NT2/D1 (cell line): ENCODE measurements at regions not wholly inside any gene's neighbourhood (a gene's known extent, or its start where the extent isn't known, plus 50 kb on each side); places are given as distances from the start of the nearest gene placed in this dataset.

Experiments
- DNase-seq: peaks from one replicate; pipeline ENCODE4 v3.0.0-alpha.2; 2011; ENCODE audit warnings: low read depth, low spot score
- H3K27me3 ChIP-seq: 2 replicates; pipeline ENCODE4 v1.6.0; 2011; ENCODE audit warnings: mild to moderate bottlenecking; ENCODE audit not compliant: insufficient read length, insufficient read depth
- H3K36me3 ChIP-seq: 2 replicates; pipeline ENCODE4 v1.6.1; 2011; ENCODE audit warnings: mild to moderate bottlenecking, low read length, mixed read lengths; ENCODE audit not compliant: insufficient read depth, insufficient read length
- H3K4me1 ChIP-seq: 2 replicates; pipeline ENCODE4 v1.5.1; 2011; ENCODE audit not compliant: insufficient read depth, insufficient read length
- H3K4me3 ChIP-seq: 2 replicates; pipeline ENCODE4 v1.5.1; 2011; ENCODE audit warnings: low read depth; ENCODE audit not compliant: insufficient read length
- H3K9ac ChIP-seq: 2 replicates; pipeline ENCODE4 v1.6.0; 2011; ENCODE audit warnings: low read depth; ENCODE audit not compliant: insufficient read length
- H3K9me3 ChIP-seq: 2 replicates; pipeline ENCODE4 v1.5.1; 2011; ENCODE audit warnings: mild to moderate bottlenecking, low read length; ENCODE audit not compliant: insufficient read depth
- SUZ12 ChIP-seq: IDR thresholded peaks from 2 replicates; pipeline ENCODE4 v1.6.1; 2011; ENCODE audit not compliant: insufficient read length, insufficient read depth; ENCODE audit errors: extremely low read depth
- YY1 ChIP-seq: IDR thresholded peaks from 2 replicates; pipeline ENCODE4 v1.6.1; 2011; ENCODE audit not compliant: insufficient read length, insufficient read depth
- ZNF274 ChIP-seq: IDR thresholded peaks from 2 replicates; pipeline ENCODE4 v1.6.1; 2011; ENCODE audit warnings: mild to moderate bottlenecking, low read depth, low read length

- Histone ChIP-seq H3K36me3 (no peaks in the 10 kb centered on the region), H3K9me3 (no peaks in the 10 kb centered on the region), H3K4me1 (peaks cover 4% of the 10 kb centered on the region), H3K27me3 (peaks cover 21% of the 10 kb centered on the region), H3K9ac (no peak overlapping the region), H3K4me3 (no peak overlapping the region)
- no peak for TF ChIP-seq SUZ12
- no peak for TF ChIP-seq ZNF274
- TF ChIP-seq YY1 = no peak
- DNase-seq = no peak
Measured at GRCh38 chr13:111897178-111897845, 169.6 kb upstream of the SOX1 start.

DNA sequence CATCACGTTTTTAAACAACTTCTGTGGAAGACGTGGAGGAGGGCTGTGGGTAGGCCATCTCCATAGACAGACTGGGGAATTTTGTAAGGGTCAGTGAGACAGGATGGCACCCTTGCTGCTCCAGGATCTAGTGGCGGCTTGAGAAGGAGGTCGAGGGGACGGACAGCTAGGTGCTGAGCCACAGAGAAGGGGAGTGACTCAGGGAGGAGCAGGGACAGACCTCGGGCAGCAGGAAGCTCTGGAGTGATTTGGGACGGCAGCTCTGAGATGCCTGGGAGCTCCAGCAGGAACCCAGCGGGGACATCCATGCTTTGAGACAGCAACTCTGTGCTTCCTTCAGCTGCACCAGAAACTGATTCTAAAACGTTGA, 169.1 kb upstream of the SOX1 start:
- Histone ChIP-seq H3K4me3 (no peak overlapping the region), H3K4me1 (peaks cover 4% of the 10 kb centered on the region), H3K36me3 (no peaks in the 10 kb centered on the region), H3K27me3 (peaks cover 16% of the 10 kb centered on the region), H3K9ac (no peak overlapping the region), H3K9me3 (no peaks in the 10 kb centered on the region)
- no peak for DNase-seq
- no peak for TF ChIP-seq SUZ12
- TF ChIP-seq ZNF274 = no peak
- TF ChIP-seq YY1 = no peak

DNA sequence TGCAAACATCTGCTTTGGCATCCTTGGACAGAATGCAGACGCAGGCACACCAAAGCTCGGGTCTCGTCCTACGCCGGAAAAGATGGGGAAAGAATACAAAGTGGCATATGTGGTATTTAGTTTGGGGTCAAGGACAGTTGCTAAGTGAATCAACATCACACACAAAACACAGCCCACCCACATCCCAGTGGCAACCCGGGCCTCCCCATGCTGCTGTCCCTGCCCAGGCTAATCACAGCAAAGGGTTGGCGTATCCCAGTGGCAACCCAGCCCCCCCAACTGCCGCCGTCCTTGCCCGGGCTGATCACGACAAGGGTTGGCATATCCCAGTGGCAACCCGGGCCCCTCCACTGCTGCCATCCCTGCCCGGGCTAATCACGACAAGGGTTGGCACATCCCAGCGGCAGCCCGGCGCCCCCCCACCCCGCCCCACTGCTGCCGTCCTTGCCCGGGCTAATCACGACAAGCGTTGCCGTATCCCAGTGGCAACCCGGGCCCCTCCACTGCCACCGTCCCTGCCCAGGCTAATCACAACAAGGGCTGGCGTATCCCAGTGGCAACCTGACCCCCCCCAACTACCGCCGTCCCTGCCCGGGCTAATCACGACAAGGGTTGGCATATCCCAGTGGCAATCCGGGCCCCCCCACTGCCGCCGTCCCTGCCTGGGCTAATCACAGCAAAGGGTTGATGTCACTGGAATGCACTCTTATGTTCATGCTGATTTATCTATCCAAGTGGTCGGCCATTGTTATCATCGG, 167.8 kb upstream of the SOX1 start:
- peaks cover 4% of the 10 kb centered on the region for H3K4me1 ChIP-seq
- no peak overlapping the region for H3K4me3 ChIP-seq
- no peaks in the 10 kb centered on the region for H3K9me3 ChIP-seq
- H3K27me3 ChIP-seq = peaks cover 16% of the 10 kb centered on the region
- no peak overlapping the region for H3K9ac ChIP-seq
- TF ChIP-seq YY1 = no peak
- TF ChIP-seq SUZ12 = no peak
- no peak for TF ChIP-seq ZNF274
- no peak for DNase-seq
- no peaks in the 10 kb centered on the region for H3K36me3 ChIP-seq

DNA sequence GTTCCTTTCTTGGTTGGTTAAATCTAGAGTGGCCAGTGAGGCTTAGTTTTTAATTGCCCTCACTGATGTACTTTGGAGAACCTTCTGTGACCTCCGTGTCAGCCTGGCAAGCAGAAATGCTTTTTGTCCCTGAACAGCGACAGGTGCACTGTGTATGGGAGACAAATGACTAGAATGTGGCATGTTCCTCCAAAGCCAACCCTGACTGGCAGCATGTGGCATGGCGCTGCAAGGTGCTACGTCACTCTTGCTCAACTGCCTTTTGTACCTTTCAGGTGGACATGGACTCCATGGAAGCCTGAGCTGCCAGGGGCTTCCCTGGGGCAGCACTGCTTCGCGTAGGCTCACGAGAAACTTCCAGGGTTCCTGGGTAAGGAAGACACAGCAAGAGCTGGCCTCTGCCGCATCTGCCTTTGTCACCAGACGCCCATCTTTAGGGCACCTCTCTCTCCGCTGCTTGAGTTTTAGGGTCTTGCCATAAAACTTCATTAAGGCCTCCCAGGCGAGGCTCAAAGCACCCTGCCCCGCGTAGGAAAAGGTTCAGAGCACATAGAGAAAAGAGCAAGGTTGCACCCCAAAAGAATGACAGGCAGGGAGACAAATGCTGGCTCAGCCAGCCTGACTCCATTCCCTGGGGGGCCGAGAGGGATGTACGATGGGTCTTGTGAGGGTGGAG, 167.1 kb upstream of the SOX1 start:
- peaks cover 11% of the 10 kb centered on the region for H3K27me3 ChIP-seq
- peaks cover 4% of the 10 kb centered on the region for H3K4me1 ChIP-seq
- H3K4me3 ChIP-seq = no peak overlapping the region
- no peaks in the 10 kb centered on the region for H3K9me3 ChIP-seq
- no peak overlapping the region for H3K9ac ChIP-seq
- no peak for TF ChIP-seq YY1
- no peak for TF ChIP-seq SUZ12
- H3K36me3 ChIP-seq = no peaks in the 10 kb centered on the region
- no peak for DNase-seq

- no peak for DNase-seq
- H3K9me3 ChIP-seq = no peaks in the 10 kb centered on the region
- H3K36me3 ChIP-seq = no peaks in the 10 kb centered on the region
- peaks cover 5% of the 10 kb centered on the region for H3K27me3 ChIP-seq
- no peak for TF ChIP-seq SUZ12
- no peak for TF ChIP-seq YY1
- TF ChIP-seq ZNF274 = no peak
- peaks cover 4% of the 10 kb centered on the region for H3K4me1 ChIP-seq
- H3K9ac ChIP-seq = no peak overlapping the region
- no peak overlapping the region for H3K4me3 ChIP-seq
Measured at GRCh38 chr13:111900390-111901131, 166.4 kb upstream of the SOX1 start.

DNA sequence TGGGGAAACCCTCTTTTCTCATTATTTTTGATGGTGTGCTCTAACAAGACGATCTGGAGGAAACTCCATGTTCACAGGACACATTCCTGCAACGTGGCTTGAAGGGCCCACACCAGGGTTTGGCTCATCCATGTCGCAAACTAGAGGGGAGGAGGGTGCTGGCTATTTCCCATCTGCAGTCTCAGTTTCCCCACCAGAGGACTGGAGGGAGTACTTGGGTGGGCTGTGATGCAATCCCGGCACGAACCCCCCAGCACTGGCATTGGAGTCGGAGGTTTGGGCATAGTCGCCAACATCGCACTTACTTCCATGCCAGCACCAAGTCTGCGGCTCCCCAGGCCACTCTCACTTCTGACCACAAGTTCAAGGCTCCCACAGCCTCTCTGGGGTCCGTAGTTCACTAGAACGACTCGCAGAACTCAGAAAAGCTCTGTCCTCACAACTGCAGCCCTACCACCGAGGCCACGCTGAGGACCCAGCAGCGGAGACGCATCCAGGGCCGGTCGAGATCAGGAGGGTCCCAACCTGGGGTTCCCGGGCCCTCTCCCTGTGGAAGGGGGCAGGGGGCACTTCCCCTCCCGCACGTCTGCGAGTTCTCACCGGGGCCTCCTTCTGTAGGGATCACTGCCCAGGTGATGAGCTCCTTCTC, 165.6 kb upstream of the SOX1 start:
- H3K9ac ChIP-seq = no peak overlapping the region
- TF ChIP-seq ZNF274 = no peak
- no peak for TF ChIP-seq YY1
- no peak for TF ChIP-seq SUZ12
- H3K4me1 ChIP-seq = peaks cover 3% of the 10 kb centered on the region
- no peaks in the 10 kb centered on the region for H3K36me3 ChIP-seq
- no peaks in the 10 kb centered on the region for H3K27me3 ChIP-seq
- no peak for DNase-seq
- H3K9me3 ChIP-seq = no peaks in the 10 kb centered on the region
- H3K4me3 ChIP-seq = no peak overlapping the region
